Lung (tissue), 11 donors: ENCODE measurements at regions not wholly inside any gene's neighbourhood (a gene's known extent, or its start where the extent isn't known, plus 50 kb on each side); places are given as distances from the start of the nearest gene placed in this dataset.

Experiments
- ATAC-seq: fragments of 200-7000 bp; cut with Tn5 transposase; one replicate; pipeline ENCODE4 v1.9.1; 2020; ENCODE audit warnings: moderate number of reproducible peaks; ENCODE audit not compliant: insufficient read depth, low FRiP score
- DNase-seq, 3 donors: peaks; one replicate each; pipeline ENCODE4 v3.0.0-alpha.2; 2013 to 2017
- H3K27ac ChIP-seq, 2 donors: one replicate each; pipeline ENCODE4 v1.5.1; 2013; ENCODE audit warnings: mild to moderate bottlenecking in 2 of 2, moderate library complexity in 2 of 2, control low read depth in 1 of 2, inconsistent platforms in 1 of 2, low read depth in 1 of 2, low read length in 1 of 2
- H3K27me3 ChIP-seq, 3 donors: one replicate each; pipeline ENCODE4 v1.5.1; 2013; ENCODE audit warnings: low read length in 2 of 3; ENCODE audit not compliant: control insufficient read depth in 3 of 3, insufficient read depth in 3 of 3
- H3K36me3 ChIP-seq, 4 donors: one replicate each; pipeline ENCODE4 v1.5.1; 2013; ENCODE audit warnings: low read length in 4 of 4, mild to moderate bottlenecking in 1 of 4, moderate library complexity in 1 of 4; ENCODE audit not compliant: control insufficient read depth in 4 of 4, insufficient read depth in 4 of 4
- H3K4me1 ChIP-seq, 5 donors: one replicate each; pipeline ENCODE4 v1.5.1; 2013; ENCODE audit warnings: low read length in 5 of 5, mild to moderate bottlenecking in 2 of 5, moderate library complexity in 1 of 5; ENCODE audit not compliant: control insufficient read depth in 5 of 5, insufficient read depth in 5 of 5
- H3K4me3 ChIP-seq: one replicate; pipeline ENCODE4 v1.5.1; 2013; ENCODE audit warnings: mild to moderate bottlenecking, control low read depth, moderate library complexity
- H3K9ac ChIP-seq, 2 donors: one replicate each; pipeline ENCODE4 v1.5.1; 2013; ENCODE audit warnings: low read length in 2 of 2, control low read depth in 1 of 2; ENCODE audit not compliant: insufficient read depth in 1 of 2
- H3K9me3 ChIP-seq, 4 donors: one replicate each; pipeline ENCODE4 v1.5.1; 2013; ENCODE audit warnings: low read length in 3 of 4, mild to moderate bottlenecking in 1 of 4, moderate library complexity in 1 of 4; ENCODE audit not compliant: control insufficient read depth in 4 of 4, insufficient read depth in 3 of 4
- WGBS, 2 donors: extraction: QIAGEN DNeasy Blood & Tissue Kit; methylation state at CpG; one replicate each; pipeline ENCODE4 v1.1.7; 2013; 5-methylcytosine and 5-hydroxymethylcytosine counted together
- TF ChIP-seq, protein P1 (sequence below): IDR thresholded peaks from 2 replicates; pipeline ENCODE4 v1.5.1; 2012; ENCODE audit warnings: mild to moderate bottlenecking; ENCODE audit errors: control extremely low read depth, extremely low read depth
- donor health status: control.
- donor health status: control.
- donor health status: Bipolar disorder and iron deficiency.
- donor health status: healthy.
- donor health status: DM: yes; HTN: yes; CAD: no.

- ATAC-seq (no peak), DNase-seq (no peak)
- no peaks in the 10 kb centered on the region for H3K27me3 ChIP-seq
- no peaks in the 10 kb centered on the region for H3K36me3 ChIP-seq
- no peak overlapping the region for H3K4me3 ChIP-seq
- TF ChIP-seq, protein P1, sequence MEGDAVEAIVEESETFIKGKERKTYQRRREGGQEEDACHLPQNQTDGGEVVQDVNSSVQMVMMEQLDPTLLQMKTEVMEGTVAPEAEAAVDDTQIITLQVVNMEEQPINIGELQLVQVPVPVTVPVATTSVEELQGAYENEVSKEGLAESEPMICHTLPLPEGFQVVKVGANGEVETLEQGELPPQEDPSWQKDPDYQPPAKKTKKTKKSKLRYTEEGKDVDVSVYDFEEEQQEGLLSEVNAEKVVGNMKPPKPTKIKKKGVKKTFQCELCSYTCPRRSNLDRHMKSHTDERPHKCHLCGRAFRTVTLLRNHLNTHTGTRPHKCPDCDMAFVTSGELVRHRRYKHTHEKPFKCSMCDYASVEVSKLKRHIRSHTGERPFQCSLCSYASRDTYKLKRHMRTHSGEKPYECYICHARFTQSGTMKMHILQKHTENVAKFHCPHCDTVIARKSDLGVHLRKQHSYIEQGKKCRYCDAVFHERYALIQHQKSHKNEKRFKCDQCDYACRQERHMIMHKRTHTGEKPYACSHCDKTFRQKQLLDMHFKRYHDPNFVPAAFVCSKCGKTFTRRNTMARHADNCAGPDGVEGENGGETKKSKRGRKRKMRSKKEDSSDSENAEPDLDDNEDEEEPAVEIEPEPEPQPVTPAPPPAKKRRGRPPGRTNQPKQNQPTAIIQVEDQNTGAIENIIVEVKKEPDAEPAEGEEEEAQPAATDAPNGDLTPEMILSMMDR, result no peak
- no peak overlapping the region for H3K9ac ChIP-seq
- H3K9me3 ChIP-seq, result no peaks in the 10 kb centered on the region
- no peak overlapping the region for H3K27ac ChIP-seq
- WGBS, 2 donors, result 71 to 91% methylated on average over 6 of the region's 6 CpGs
- H3K4me1 ChIP-seq, result no peaks in the 10 kb centered on the region
Observed at GRCh38 chr5:93807846-93808245, 66.4 kb upstream of the POU5F2 start.

- Histone ChIP-seq H3K9me3 (no peaks in the 10 kb centered on the region), H3K36me3 (no peaks in the 10 kb centered on the region), H3K9ac (no peak overlapping the region), H3K4me1 (peaks cover 0 to 5% (median 3%) of the 10 kb centered on the region in 5 donors), H3K27ac (no peak overlapping the region), H3K4me3 (no peak overlapping the region), H3K27me3 (no peaks in the 10 kb centered on the region)
- ATAC-seq, result no peak
- DNase-seq, result peak in 1 of 3 donors; percentile 29
- TF ChIP-seq, protein P1, result no peak
- 73 to 85% methylated on average over 5 of the region's 5 CpGs for WGBS, 2 donors
Observed at GRCh38 chr5:93805616-93806379, 64.4 kb upstream of the POU5F2 start.

- Histone ChIP-seq H3K27ac (no peak overlapping the region), H3K4me3 (no peak overlapping the region), H3K4me1 (peaks cover 0 to 6% (median 3%) of the 10 kb centered on the region in 5 donors), H3K27me3 (no peaks in the 10 kb centered on the region), H3K36me3 (no peaks in the 10 kb centered on the region), H3K9me3 (no peaks in the 10 kb centered on the region), H3K9ac (no peak overlapping the region)
- ATAC-seq, result no peak
- TF ChIP-seq, protein P1, result peak; percentile 30
- DNase-seq, result peak; percentile 27 to 84 (median 84)
- 28 to 36% methylated on average over 2 of the region's 2 CpGs for WGBS, 2 donors
Observed at GRCh38 chr5:93800988-93801811, 59.8 kb upstream of the POU5F2 start.
